Endothelial cell of umbilical vein (primary cell): ENCODE measurements at regions not wholly inside any gene's neighbourhood (a gene's known extent, or its start where the extent isn't known, plus 50 kb on each side); places are given as distances from the start of the nearest gene placed in this dataset.

Source experiments
- BruUV-seq: library from RNA; stranded (reverse); fragments of 400-500 nt; replicated peaks from 2 replicates; lab custom pipeline; 2021; lab: Mats Ljungman, UMichigan
- CTCF ChIA-PET: fragments of 300-600, 350-600 bp; sonication (Branson Sonifier 250); formaldehyde crosslinking; loops from one replicate; lab custom pipeline; 2021; ENCODE audit warnings: antibody characterized with exemption, inconsistent platforms; lab: Charles Lee
- POLR2A ChIA-PET: fragments of 300-600, 350-600 bp; sonication (Branson Sonifier 250); formaldehyde crosslinking; loops from one replicate; lab custom pipeline; 2021; ENCODE audit warnings: antibody characterized with exemption, inconsistent platforms; lab: Charles Lee
- DNase-seq: peaks from one replicate; pipeline ENCODE4 v3.0.0-alpha.2; 2011; ENCODE audit warnings: low read depth, low spot score
- FAIRE-seq: peaks from 2 replicates; lab custom pipeline; 2011; peaks lifted over from hg19 to GRCh38; lab: Jason Lieb, UNC
- H2AFZ ChIP-seq: 2 replicates; pipeline ENCODE4 v1.6.0; 2012; ENCODE audit warnings: low read depth, low read length, control low read depth, inconsistent platforms
- H3K27ac ChIP-seq: 2 replicates; pipeline ENCODE4 v1.5.1; 2011; ENCODE audit warnings: low read depth, mild to moderate bottlenecking, control low read depth, low read length, moderate library complexity; ENCODE audit not compliant: insufficient read depth
- H3K27me3 ChIP-seq, 2 experiments: 2 replicates each; pipeline versions ENCODE4 v1.6.0 to v1.6.1; 2011; ENCODE audit warnings: low read length in 2 of 2, mixed read lengths in 1 of 2; ENCODE audit not compliant: control insufficient read depth in 2 of 2, insufficient read depth in 2 of 2
- H3K36me3 ChIP-seq, 2 experiments: 2 replicates in 1 of 2; 3 replicates in 1 of 2; pipeline ENCODE4 v1.5.1; 2011; ENCODE audit warnings: low read length in 2 of 2, mild to moderate bottlenecking in 1 of 2, moderate library complexity in 1 of 2; ENCODE audit not compliant: control insufficient read depth in 2 of 2, insufficient read depth in 2 of 2; ENCODE audit errors: extremely low read depth in 1 of 2
- H3K4me1 ChIP-seq: 3 replicates; pipeline ENCODE4 v1.5.1; 2011; ENCODE audit warnings: mild to moderate bottlenecking, low read length; ENCODE audit not compliant: control insufficient read depth, insufficient read depth; ENCODE audit errors: extremely low read depth
- H3K4me2 ChIP-seq: 2 replicates; pipeline ENCODE4 v1.6.1; 2011; ENCODE audit warnings: low read length, control low read depth, mixed read lengths; ENCODE audit not compliant: insufficient read depth
- H3K4me3 ChIP-seq, 3 experiments: fragments of 200-600 bp in 1 of 3; sonication (generic), shearing (Covaris generic) in 1 of 3; replicated peaks in 1 of 3; 2 replicates each; pipeline ENCODE4 v1.5.1; 2011 to 2016; ENCODE audit warnings: control low read depth in 3 of 3, low read length in 3 of 3, mild to moderate bottlenecking in 2 of 3, inconsistent platforms in 1 of 3, low read depth in 1 of 3, moderate library complexity in 1 of 3; ENCODE audit not compliant: insufficient read depth in 1 of 3
- H3K79me2 ChIP-seq: 2 replicates; pipeline ENCODE4 v1.6.0; 2012; ENCODE audit warnings: low read length, inconsistent platforms; ENCODE audit not compliant: control insufficient read depth, insufficient read depth
- H3K9ac ChIP-seq: replicated peaks from 2 replicates; pipeline ENCODE3; 2011; ENCODE audit warnings: low read length, control low read depth; ENCODE audit not compliant: insufficient read depth; ENCODE audit errors: extremely low read depth
- H3K9me1 ChIP-seq: replicated peaks from 3 replicates; pipeline ENCODE4 v1.6.0; 2011; ENCODE audit warnings: mild to moderate bottlenecking, low read length; ENCODE audit not compliant: control insufficient read depth, insufficient read depth; ENCODE audit errors: extremely low read depth
- H3K9me3 ChIP-seq: replicated peaks from 2 replicates; pipeline ENCODE4 v1.5.1; 2012; ENCODE audit warnings: low read length, inconsistent platforms; ENCODE audit not compliant: control insufficient read depth, insufficient read depth
- H4K20me1 ChIP-seq: replicated peaks from 2 replicates; pipeline ENCODE3; 2011; ENCODE audit warnings: mild to moderate bottlenecking, low read length; ENCODE audit not compliant: control insufficient read depth, insufficient read depth; ENCODE audit errors: extremely low read depth
- EZH2 ChIP-seq: IDR thresholded peaks from 2 replicates; pipeline ENCODE4 v1.6.1; 2012; ENCODE audit warnings: borderline replicate concordance, low read depth, mild to moderate bottlenecking, moderate library complexity, low read length, inconsistent platforms; ENCODE audit not compliant: severe bottlenecking
- FOS ChIP-seq: IDR thresholded peaks from 2 replicates; pipeline ENCODE4 v1.6.1; 2011; ENCODE audit warnings: mild to moderate bottlenecking, low read length, moderate library complexity, borderline replicate concordance; ENCODE audit not compliant: insufficient read depth
- GATA2 ChIP-seq: IDR thresholded peaks from 2 replicates; pipeline ENCODE4 v1.7.0; 2011; ENCODE audit warnings: low read depth, mild to moderate bottlenecking, moderate library complexity, mixed read lengths, low read length; ENCODE audit not compliant: insufficient read length, insufficient read depth
- JUN ChIP-seq: IDR thresholded peaks from 2 replicates; pipeline ENCODE4 v1.6.1; 2011; ENCODE audit warnings: borderline replicate concordance, low read depth; ENCODE audit not compliant: insufficient read length, insufficient read depth
- MYC ChIP-seq: IDR thresholded peaks from one replicate; pipeline ENCODE4 v1.6.1; 2011; ENCODE audit warnings: mild to moderate bottlenecking, low read depth, low read length
- POLR2A ChIP-seq: IDR thresholded peaks from 2 replicates; pipeline ENCODE4 v1.6.1; 2012; ENCODE audit warnings: low read depth, mild to moderate bottlenecking, control low read depth, low read length
- POLR2AphosphoS5 ChIP-seq: IDR thresholded peaks from 2 replicates; pipeline ENCODE4 v1.6.1; 2012; ENCODE audit warnings: low read depth, mild to moderate bottlenecking, control low read depth, low read length, moderate library complexity; ENCODE audit not compliant: insufficient read depth
- dilution Hi-C: fragments of 300-500 bp; cut with MboI; formaldehyde crosslinking; loops from one replicate; pipeline ENCODE4 v1.15.0; 2019; ENCODE audit warnings: low sequenced_read_pairs; ENCODE audit not compliant: extremely low pct_ligation_motif_present
- intact Hi-C: fragments of 100-400 bp; cut with micrococcal nuclease; formaldehyde crosslinking; loops from one replicate; pipeline ENCODE4 v1.10.0; 2022
- TF ChIP-seq, protein P1 (sequence below), 2 donors: IDR thresholded peaks; 1 replicate in 1 of 2; 2 replicates in 1 of 2; pipeline ENCODE4 v1.5.1; 2011; ENCODE audit warnings: low read length in 2 of 2, mild to moderate bottlenecking in 2 of 2, moderate library complexity in 2 of 2, control low read depth in 1 of 2, inconsistent platforms in 1 of 2, low read depth in 1 of 2; ENCODE audit not compliant: insufficient read depth in 1 of 2; ENCODE audit errors: extremely low read depth in 1 of 2
- TF ChIP-seq, protein P2 (sequence below): IDR thresholded peaks from 2 replicates; pipeline ENCODE4 v1.6.1; 2011; ENCODE audit not compliant: insufficient read depth, insufficient read length

DNA sequence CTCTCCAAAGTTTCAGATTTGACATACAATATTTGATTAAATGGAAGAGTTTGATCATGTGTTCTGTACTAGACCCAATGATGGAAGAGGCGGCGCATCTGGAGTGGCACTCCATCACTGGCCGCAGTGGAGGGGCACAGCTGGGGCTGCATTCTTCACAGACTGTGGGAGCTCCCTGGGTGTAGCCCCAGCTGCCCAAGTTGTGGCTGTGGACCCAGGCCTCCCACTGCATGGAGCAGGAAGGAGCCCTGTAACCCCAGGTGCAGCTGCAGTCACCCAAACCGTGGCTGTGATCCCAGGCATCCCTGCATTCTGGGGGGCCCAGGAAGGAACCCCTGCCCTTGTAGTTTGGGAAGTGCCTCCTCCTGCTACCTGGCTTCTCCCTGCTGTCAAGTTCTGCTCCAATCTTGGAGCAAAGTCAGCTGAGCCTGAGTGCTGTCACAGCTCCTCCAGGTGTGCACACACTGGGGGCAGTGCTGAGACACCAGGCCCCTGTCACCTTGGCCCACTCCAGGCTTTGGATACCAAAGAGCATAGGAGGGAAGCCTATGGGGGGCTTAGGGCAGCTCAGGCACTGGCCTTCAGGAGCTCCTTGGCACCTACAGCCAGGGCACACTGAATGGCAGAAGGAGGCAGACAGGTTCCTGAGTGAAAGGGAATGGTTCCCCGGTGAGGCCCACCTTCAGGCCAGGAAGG lies 651.9 kb upstream of the BCHE start:
- H3K79me2 ChIP-seq = no peaks in the 10 kb centered on the region
- H2AFZ ChIP-seq = no peak overlapping the region
- intact Hi-C loops (no loop called here), dilution Hi-C loops (no loop called here)
- H3K27me3 ChIP-seq = no peaks in the 10 kb centered on the region
- no peak overlapping the region for H3K27ac ChIP-seq
- no TSS peak for BruUV-seq
- no peak for TF ChIP-seq POLR2AphosphoS5
- no peak for TF ChIP-seq GATA2
- TF ChIP-seq, protein P1, sequence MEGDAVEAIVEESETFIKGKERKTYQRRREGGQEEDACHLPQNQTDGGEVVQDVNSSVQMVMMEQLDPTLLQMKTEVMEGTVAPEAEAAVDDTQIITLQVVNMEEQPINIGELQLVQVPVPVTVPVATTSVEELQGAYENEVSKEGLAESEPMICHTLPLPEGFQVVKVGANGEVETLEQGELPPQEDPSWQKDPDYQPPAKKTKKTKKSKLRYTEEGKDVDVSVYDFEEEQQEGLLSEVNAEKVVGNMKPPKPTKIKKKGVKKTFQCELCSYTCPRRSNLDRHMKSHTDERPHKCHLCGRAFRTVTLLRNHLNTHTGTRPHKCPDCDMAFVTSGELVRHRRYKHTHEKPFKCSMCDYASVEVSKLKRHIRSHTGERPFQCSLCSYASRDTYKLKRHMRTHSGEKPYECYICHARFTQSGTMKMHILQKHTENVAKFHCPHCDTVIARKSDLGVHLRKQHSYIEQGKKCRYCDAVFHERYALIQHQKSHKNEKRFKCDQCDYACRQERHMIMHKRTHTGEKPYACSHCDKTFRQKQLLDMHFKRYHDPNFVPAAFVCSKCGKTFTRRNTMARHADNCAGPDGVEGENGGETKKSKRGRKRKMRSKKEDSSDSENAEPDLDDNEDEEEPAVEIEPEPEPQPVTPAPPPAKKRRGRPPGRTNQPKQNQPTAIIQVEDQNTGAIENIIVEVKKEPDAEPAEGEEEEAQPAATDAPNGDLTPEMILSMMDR (IDR thresholded peaks at IDR 0.05; ENCODE audit: extremely low read depth in 1 of 2, insufficient read depth in 1 of 2, low read depth in 1 of 2, low read length in 2 of 2) = no peak
- TF ChIP-seq JUN = no peak
- no peak for TF ChIP-seq POLR2A
- no peak for TF ChIP-seq MYC
- no peak for TF ChIP-seq EZH2
- TF ChIP-seq, protein P2, sequence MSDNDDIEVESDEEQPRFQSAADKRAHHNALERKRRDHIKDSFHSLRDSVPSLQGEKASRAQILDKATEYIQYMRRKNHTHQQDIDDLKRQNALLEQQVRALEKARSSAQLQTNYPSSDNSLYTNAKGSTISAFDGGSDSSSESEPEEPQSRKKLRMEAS = no peak
- TF ChIP-seq FOS = no peak
- no peaks in the 10 kb centered on the region for H4K20me1 ChIP-seq
- H3K9me3 ChIP-seq = no peaks in the 10 kb centered on the region
- DNase-seq (no peak), FAIRE-seq (no peak)
- ChIA-PET POLR2A (no interaction called here), CTCF (no interaction called here)
- no peaks in the 10 kb centered on the region for H3K36me3 ChIP-seq
- H3K4me2 ChIP-seq = no peak overlapping the region
- no peak overlapping the region for H3K9ac ChIP-seq
- H3K4me1 ChIP-seq = no peaks in the 10 kb centered on the region
- no peak overlapping the region for H3K4me3 ChIP-seq
- no peaks in the 10 kb centered on the region for H3K9me1 ChIP-seq
